Lower leg skin (tissue), 3 donors: ENCODE measurements at regions not wholly inside any gene's neighbourhood (a gene's known extent, or its start where the extent isn't known, plus 50 kb on each side); places are given as distances from the start of the nearest gene placed in this dataset.

Source experiments
- CTCF ChIP-seq, 3 donors: fragments of 450-650 bp; IDR thresholded peaks; one replicate each; pipeline ENCODE4 v1.5.1; 2016; ENCODE audit warnings: antibody characterized with exemption in 3 of 3, mild to moderate bottlenecking in 3 of 3, moderate library complexity in 2 of 3
- POLR2A ChIP-seq, 2 donors: fragments of 450-650 bp; IDR thresholded peaks; one replicate each; pipeline ENCODE4 v1.6.1; 2016 to 2017; ENCODE audit warnings: antibody characterized with exemption in 2 of 2, mild to moderate bottlenecking in 1 of 2, moderate library complexity in 1 of 2

- no peak for TF ChIP-seq CTCF (IDR thresholded peaks at IDR 0.05)
- no peak for TF ChIP-seq POLR2A (IDR thresholded peaks at IDR 0.05)
Observed at GRCh38 chrX:13121020-13121555, 76.7 kb upstream of the FAM9C start.
